ENCODE measurements at regions not wholly inside any gene's neighbourhood (a gene's known extent, or its start where the extent isn't known, plus 50 kb on each side); places are given as distances from the start of the nearest gene placed in this dataset.
"Not testable (repeated sequence)": the region's sequence is repeated elsewhere in the genome, so short reads cannot be mapped to it uniquely, and the experiment has no call there.

- H3K36me3 Mint-ChIP-seq; CTCF ChIA-PET; POLR2A ChIA-PET; H3K9me3 Mint-ChIP-seq; H3K27me3 ChIP-seq (ENCODE audit: insufficient read depth, low read length, poor library complexity, severe bottlenecking); H3K4me3 ChIP-seq (ENCODE audit: low read length); H3K9me3 ChIP-seq (ENCODE audit: low read length); H3K36me3 ChIP-seq (ENCODE audit: insufficient read depth, low read length); H3K27ac ChIP-seq (ENCODE audit: low read depth, low read length); H3K4me3 Mint-ChIP-seq; H3K27me3 Mint-ChIP-seq; DNase-seq; H3K4me1 ChIP-seq (ENCODE audit: insufficient read depth, low read length); H3K4me1 Mint-ChIP-seq; H3K27ac Mint-ChIP-seq: not testable (repeated sequence)
Measured at GRCh38 chr13:111757094-111757493, 309.9 kb upstream of the SOX1 start.

- DNase-seq; H3K27ac Mint-ChIP-seq; H3K27ac ChIP-seq (ENCODE audit: low read depth, low read length); H3K4me3 Mint-ChIP-seq; H3K9me3 Mint-ChIP-seq; H3K27me3 ChIP-seq (ENCODE audit: insufficient read depth, low read length, poor library complexity, severe bottlenecking); CTCF ChIA-PET; H3K36me3 Mint-ChIP-seq; H3K36me3 ChIP-seq (ENCODE audit: insufficient read depth, low read length); H3K4me3 ChIP-seq (ENCODE audit: low read length); H3K27me3 Mint-ChIP-seq; H3K4me1 Mint-ChIP-seq; H3K9me3 ChIP-seq (ENCODE audit: low read length); H3K4me1 ChIP-seq (ENCODE audit: insufficient read depth, low read length); POLR2A ChIA-PET: not testable (repeated sequence)
Measured at GRCh38 chr13:111757618-111758017, 309.3 kb upstream of the SOX1 start.

GRCh38 chr13:111763001-111763872 is 303.7 kb upstream of the SOX1 start:
- POLR2A ChIA-PET; H3K27me3 ChIP-seq (ENCODE audit: insufficient read depth, low read length, poor library complexity, severe bottlenecking); H3K4me3 ChIP-seq (ENCODE audit: low read length); H3K27me3 Mint-ChIP-seq; H3K4me3 Mint-ChIP-seq; H3K9me3 Mint-ChIP-seq; H3K4me1 Mint-ChIP-seq; H3K27ac Mint-ChIP-seq; H3K36me3 Mint-ChIP-seq; CTCF ChIA-PET; DNase-seq; H3K4me1 ChIP-seq (ENCODE audit: insufficient read depth, low read length); H3K36me3 ChIP-seq (ENCODE audit: insufficient read depth, low read length); H3K9me3 ChIP-seq (ENCODE audit: low read length); H3K27ac ChIP-seq (ENCODE audit: low read depth, low read length): not testable (repeated sequence)

GRCh38 chr13:111764550-111764949 is 302.4 kb upstream of the SOX1 start:
- H3K27me3 ChIP-seq (ENCODE audit: insufficient read depth, low read length, poor library complexity, severe bottlenecking); H3K36me3 ChIP-seq (ENCODE audit: insufficient read depth, low read length); H3K4me1 Mint-ChIP-seq; H3K4me3 Mint-ChIP-seq; H3K36me3 Mint-ChIP-seq; H3K27ac Mint-ChIP-seq; CTCF ChIA-PET; DNase-seq; H3K9me3 Mint-ChIP-seq; H3K4me1 ChIP-seq (ENCODE audit: insufficient read depth, low read length); H3K9me3 ChIP-seq (ENCODE audit: low read length); H3K27ac ChIP-seq (ENCODE audit: low read depth, low read length); POLR2A ChIA-PET; H3K4me3 ChIP-seq (ENCODE audit: low read length); H3K27me3 Mint-ChIP-seq: not testable (repeated sequence)

GRCh38 chr13:111764996-111765395 is 302.0 kb upstream of the SOX1 start:
- H3K4me3 ChIP-seq (ENCODE audit: low read length); H3K4me3 Mint-ChIP-seq; POLR2A ChIA-PET; H3K36me3 ChIP-seq (ENCODE audit: insufficient read depth, low read length); H3K27ac Mint-ChIP-seq; H3K4me1 ChIP-seq (ENCODE audit: insufficient read depth, low read length); H3K9me3 Mint-ChIP-seq; CTCF ChIA-PET; H3K4me1 Mint-ChIP-seq; H3K27ac ChIP-seq (ENCODE audit: low read depth, low read length); H3K9me3 ChIP-seq (ENCODE audit: low read length); H3K27me3 Mint-ChIP-seq; H3K36me3 Mint-ChIP-seq; H3K27me3 ChIP-seq (ENCODE audit: insufficient read depth, low read length, poor library complexity, severe bottlenecking); DNase-seq: not testable (repeated sequence)

GRCh38 chr13:111775718-111776117 is 291.2 kb upstream of the SOX1 start:
- not testable (repeated sequence) for H3K4me3 ChIP-seq (ENCODE audit: low read length)

GRCh38 chr13:111777351-111777750 is 289.6 kb upstream of the SOX1 start:
- H3K27ac ChIP-seq (ENCODE audit: low read depth, low read length); H3K27me3 Mint-ChIP-seq; H3K9me3 ChIP-seq (ENCODE audit: low read length); H3K4me3 Mint-ChIP-seq; H3K4me1 Mint-ChIP-seq; H3K27ac Mint-ChIP-seq; H3K4me1 ChIP-seq (ENCODE audit: insufficient read depth, low read length); H3K36me3 Mint-ChIP-seq; POLR2A ChIA-PET; CTCF ChIA-PET; H3K27me3 ChIP-seq (ENCODE audit: insufficient read depth, low read length, poor library complexity, severe bottlenecking); H3K4me3 ChIP-seq (ENCODE audit: low read length); H3K9me3 Mint-ChIP-seq; DNase-seq; H3K36me3 ChIP-seq (ENCODE audit: insufficient read depth, low read length): not testable (repeated sequence)

More at GRCh38 chr13:111775718-111776117, 291.2 kb upstream of the SOX1 start:
- H3K9me3 Mint-ChIP-seq; H3K36me3 ChIP-seq (ENCODE audit: insufficient read depth, low read length); DNase-seq; H3K27ac Mint-ChIP-seq; POLR2A ChIA-PET; H3K27ac ChIP-seq (ENCODE audit: low read depth, low read length); CTCF ChIA-PET; H3K9me3 ChIP-seq (ENCODE audit: low read length); H3K4me1 ChIP-seq (ENCODE audit: insufficient read depth, low read length); H3K36me3 Mint-ChIP-seq; H3K27me3 ChIP-seq (ENCODE audit: insufficient read depth, low read length, poor library complexity, severe bottlenecking); H3K4me1 Mint-ChIP-seq; H3K27me3 Mint-ChIP-seq; H3K4me3 Mint-ChIP-seq: not testable (repeated sequence)

- H3K4me3 ChIP-seq (ENCODE audit: low read length); H3K9me3 ChIP-seq (ENCODE audit: low read length); H3K27me3 Mint-ChIP-seq; H3K27ac Mint-ChIP-seq; H3K36me3 ChIP-seq (ENCODE audit: insufficient read depth, low read length); H3K36me3 Mint-ChIP-seq; H3K27me3 ChIP-seq (ENCODE audit: insufficient read depth, low read length, poor library complexity, severe bottlenecking); H3K9me3 Mint-ChIP-seq; H3K4me1 ChIP-seq (ENCODE audit: insufficient read depth, low read length); H3K27ac ChIP-seq (ENCODE audit: low read depth, low read length); H3K4me1 Mint-ChIP-seq; POLR2A ChIA-PET; CTCF ChIA-PET; H3K4me3 Mint-ChIP-seq; DNase-seq: not testable (repeated sequence)
Measured at GRCh38 chr13:111781395-111781794, 285.6 kb upstream of the SOX1 start.

GRCh38 chr13:111787321-111787720 is 279.6 kb upstream of the SOX1 start:
- H3K27me3 ChIP-seq (ENCODE audit: insufficient read depth, low read length, poor library complexity, severe bottlenecking); H3K36me3 ChIP-seq (ENCODE audit: insufficient read depth, low read length); H3K4me3 Mint-ChIP-seq; CTCF ChIA-PET; H3K4me1 Mint-ChIP-seq; H3K9me3 Mint-ChIP-seq; POLR2A ChIA-PET; H3K36me3 Mint-ChIP-seq; H3K4me3 ChIP-seq (ENCODE audit: low read length); H3K9me3 ChIP-seq (ENCODE audit: low read length); H3K27ac Mint-ChIP-seq; DNase-seq; H3K27ac ChIP-seq (ENCODE audit: low read depth, low read length); H3K4me1 ChIP-seq (ENCODE audit: insufficient read depth, low read length); H3K27me3 Mint-ChIP-seq: not testable (repeated sequence)
